ENCODE measurements at regions not wholly inside any gene's neighbourhood (a gene's known extent, or its start where the extent isn't known, plus 50 kb on each side); places are given as distances from the start of the nearest gene placed in this dataset.
"Not testable (repeated sequence)": the region's sequence is repeated elsewhere in the genome, so short reads cannot be mapped to it uniquely, and the experiment has no call there.

- TF ChIP-seq POLR2AphosphoS5 (IDR thresholded peaks at IDR 0.05; ENCODE audit: low read depth) (no peak), CTCF (conservative IDR thresholded peaks at IDR 0.05; ENCODE audit: low read depth in 2 of 2) (no peak), STAT1 (IDR thresholded peaks at IDR 0.05; ENCODE audit: unreplicated experiment) (no peak)
Observed at GRCh38 chr3:906739-907138, 186.1 kb upstream of the CNTN6 start (continued).

- Histone ChIP-seq H2AFZ (no peak overlapping the region), H3K36me3 (ENCODE audit: insufficient read depth) (no peaks in the 10 kb centered on the region), H3K9me2 (ENCODE audit: insufficient read depth) (0 out of 2 replicates have a peak, but pooled peaks cover 3% of the 10 kb centered on the region), H3F3A (replicated peaks; ENCODE audit: low read depth) (no peaks in the 10 kb centered on the region), H3K27ac (ENCODE audit: low read depth) (no peak overlapping the region), H4K20me1 (replicated peaks; ENCODE audit: insufficient read depth) (no peaks in the 10 kb centered on the region), H3K4me2 (no peak overlapping the region), H3K79me2 (replicated peaks; ENCODE audit: insufficient read depth) (no peaks in the 10 kb centered on the region), H3K27me3 (ENCODE audit: insufficient read depth) (peaks cover 19% of the 10 kb centered on the region), H3K4me1 (ENCODE audit: insufficient read depth) (peaks cover 9% of the 10 kb centered on the region), H3K4me3 (no peak overlapping the region)
- TF ChIP-seq CTCF (conservative IDR thresholded peaks at IDR 0.05; ENCODE audit: low read depth in 2 of 2) (peak; percentile 64 to 87), ZNF462 (CRISPR knock-in tag; IDR thresholded peaks at IDR 0.05) (no peak)
- Mint-ChIP-seq H3K27me3 (ENCODE audit: insufficient read depth, low read depth, poor library complexity) (peaks cover 5% of the 10 kb centered on the region), H3K4me3 (no peak overlapping the region), H3K36me3 (ENCODE audit: low read depth) (peaks cover 50% of the 10 kb centered on the region), H3K4me1 (no peaks in the 10 kb centered on the region), H3K9me3 (peaks cover 98% of the 10 kb centered on the region), H3K27ac (no peak overlapping the region)
- no peak for ATAC-seq
- DNase-seq (ENCODE audit: low spot score), result peak; percentile 62
Observed at GRCh38 chr3:908839-909238, 184.0 kb upstream of the CNTN6 start.

DNA sequence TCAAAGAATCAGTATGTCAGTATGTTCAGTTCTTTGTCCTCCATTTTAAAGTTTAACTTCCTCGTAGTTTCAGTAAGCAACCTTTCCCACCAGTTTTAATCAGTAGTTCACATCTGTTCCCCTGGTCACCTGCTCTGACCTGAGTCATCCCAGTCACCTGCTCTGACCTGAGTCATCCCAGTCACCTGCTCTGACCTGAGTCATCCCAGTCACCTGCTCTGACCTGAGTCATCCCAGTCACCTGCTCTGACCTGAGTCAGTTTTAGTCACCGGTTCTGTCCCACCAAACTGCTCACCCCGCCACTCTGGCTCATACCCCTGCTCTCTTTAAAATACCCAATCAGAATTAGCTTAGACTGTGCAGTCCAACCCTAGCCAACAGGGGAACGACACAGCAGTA, 180.1 kb upstream of the CNTN6 start:
- not testable (repeated sequence) for H3K4me3 ChIP-seq; H4K20me1 ChIP-seq (replicated peaks; ENCODE audit: insufficient read depth); H3K79me2 ChIP-seq (replicated peaks; ENCODE audit: insufficient read depth); H3K27me3 Mint-ChIP-seq (ENCODE audit: insufficient read depth, low read depth, poor library complexity); H3K9me2 ChIP-seq (ENCODE audit: insufficient read depth); H3K27ac Mint-ChIP-seq; H3K4me3 Mint-ChIP-seq; H3F3A ChIP-seq (replicated peaks; ENCODE audit: low read depth); H3K27me3 ChIP-seq (ENCODE audit: insufficient read depth); H3K4me2 ChIP-seq; H3K27ac ChIP-seq (ENCODE audit: low read depth); H3K4me1 Mint-ChIP-seq; ATAC-seq; H3K36me3 ChIP-seq (ENCODE audit: insufficient read depth); DNase-seq (ENCODE audit: low spot score); H3K4me1 ChIP-seq (ENCODE audit: insufficient read depth)
- H2AFZ ChIP-seq, result peak overlapping the region; percentile 38; the same call in 1 of the 2 replicates
- Mint-ChIP-seq H3K36me3 (ENCODE audit: low read depth) (peaks cover 52% of the 10 kb centered on the region), H3K9me3 (peaks cover 100% of the 10 kb centered on the region)

All from GM23338 (cell line).